Suprapubic skin (tissue), 4 donors: ENCODE measurements at regions not wholly inside any gene's neighbourhood (a gene's known extent, or its start where the extent isn't known, plus 50 kb on each side); places are given as distances from the start of the nearest gene placed in this dataset.

Experiments used
- CTCF ChIP-seq, 2 donors: fragments of 200-600 bp in 1 of 2; fragments of 450-650 bp in 1 of 2; sonication (generic) in 1 of 2; IDR thresholded peaks; one replicate each; pipeline ENCODE4 v1.5.1; 2016 to 2019; ENCODE audit warnings: antibody characterized with exemption in 2 of 2, mild to moderate bottlenecking in 1 of 2, moderate library complexity in 1 of 2
- EP300 ChIP-seq: sonication (generic); formaldehyde crosslinking; IDR thresholded peaks from one replicate; pipeline ENCODE4 v1.6.1; 2017; ENCODE audit warnings: antibody characterized with exemption
- POLR2A ChIP-seq, 2 donors: fragments of 450-650 bp; IDR thresholded peaks; one replicate each; pipeline ENCODE4 v1.6.1; 2017; ENCODE audit warnings: antibody characterized with exemption in 2 of 2, mild to moderate bottlenecking in 2 of 2, moderate library complexity in 2 of 2
- POLR2AphosphoS5 ChIP-seq, 3 donors: sonication (generic); formaldehyde crosslinking; IDR thresholded peaks; one replicate each; pipeline ENCODE4 v1.6.1; 2017; ENCODE audit warnings: antibody characterized with exemption in 3 of 3

- TF ChIP-seq CTCF (IDR thresholded peaks at IDR 0.05) (no peak), POLR2A (IDR thresholded peaks at IDR 0.05) (no peak), EP300 (no peak), POLR2AphosphoS5 (IDR thresholded peaks at IDR 0.05) (no peak)
Measured at GRCh38 chr5:165296401-165297130, 1791.1 kb downstream of the MAT2B start.
